ENCODE measurements at regions not wholly inside any gene's neighbourhood (a gene's known extent, or its start where the extent isn't known, plus 50 kb on each side); places are given as distances from the start of the nearest gene placed in this dataset.

GRCh38 chr6:16982807-16983206 lies 119.0 kb upstream of the STMND1 start:
- Histone ChIP-seq H3K27ac (ENCODE audit: low read depth, low read length, poor library complexity, severe bottlenecking) (no peak overlapping the region), H3K36me3 (ENCODE audit: insufficient read depth, low read length, poor library complexity, severe bottlenecking) (no peaks in the 10 kb centered on the region), H3K27me3 (replicated peaks; ENCODE audit: insufficient read depth, low read depth, low read length, poor library complexity) (no peaks in the 10 kb centered on the region), H3K4me3 (ENCODE audit: low read depth, low read length, poor library complexity, severe bottlenecking) (no peak overlapping the region), H3K4me1 (ENCODE audit: insufficient read depth, low read length, poor library complexity, severe bottlenecking) (peaks cover 13% of the 10 kb centered on the region), H3K9me3 (ENCODE audit: low read depth, low read length, poor library complexity, severe bottlenecking) (no peaks in the 10 kb centered on the region)
- ChIA-PET CTCF (no interaction called here), POLR2A (ENCODE audit: low non-redundant PET) (no interaction called here)
- intact Hi-C loops (cut with micrococcal nuclease; ENCODE audit: unreplicated experiment): no loop called here
- no peak for DNase-seq (ENCODE audit: low spot score)
- BruUV-seq (replicated peaks): no TSS peak
- no peak for TF ChIP-seq EZH2 (IDR thresholded peaks at IDR 0.05; ENCODE audit: borderline replicate concordance, low read depth, low read length, poor library complexity, severe bottlenecking)
- TF ChIP-seq, protein P1, sequence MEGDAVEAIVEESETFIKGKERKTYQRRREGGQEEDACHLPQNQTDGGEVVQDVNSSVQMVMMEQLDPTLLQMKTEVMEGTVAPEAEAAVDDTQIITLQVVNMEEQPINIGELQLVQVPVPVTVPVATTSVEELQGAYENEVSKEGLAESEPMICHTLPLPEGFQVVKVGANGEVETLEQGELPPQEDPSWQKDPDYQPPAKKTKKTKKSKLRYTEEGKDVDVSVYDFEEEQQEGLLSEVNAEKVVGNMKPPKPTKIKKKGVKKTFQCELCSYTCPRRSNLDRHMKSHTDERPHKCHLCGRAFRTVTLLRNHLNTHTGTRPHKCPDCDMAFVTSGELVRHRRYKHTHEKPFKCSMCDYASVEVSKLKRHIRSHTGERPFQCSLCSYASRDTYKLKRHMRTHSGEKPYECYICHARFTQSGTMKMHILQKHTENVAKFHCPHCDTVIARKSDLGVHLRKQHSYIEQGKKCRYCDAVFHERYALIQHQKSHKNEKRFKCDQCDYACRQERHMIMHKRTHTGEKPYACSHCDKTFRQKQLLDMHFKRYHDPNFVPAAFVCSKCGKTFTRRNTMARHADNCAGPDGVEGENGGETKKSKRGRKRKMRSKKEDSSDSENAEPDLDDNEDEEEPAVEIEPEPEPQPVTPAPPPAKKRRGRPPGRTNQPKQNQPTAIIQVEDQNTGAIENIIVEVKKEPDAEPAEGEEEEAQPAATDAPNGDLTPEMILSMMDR (conservative IDR thresholded peaks at IDR 0.05; ENCODE audit: low read depth, low read length): no peak

DNA sequence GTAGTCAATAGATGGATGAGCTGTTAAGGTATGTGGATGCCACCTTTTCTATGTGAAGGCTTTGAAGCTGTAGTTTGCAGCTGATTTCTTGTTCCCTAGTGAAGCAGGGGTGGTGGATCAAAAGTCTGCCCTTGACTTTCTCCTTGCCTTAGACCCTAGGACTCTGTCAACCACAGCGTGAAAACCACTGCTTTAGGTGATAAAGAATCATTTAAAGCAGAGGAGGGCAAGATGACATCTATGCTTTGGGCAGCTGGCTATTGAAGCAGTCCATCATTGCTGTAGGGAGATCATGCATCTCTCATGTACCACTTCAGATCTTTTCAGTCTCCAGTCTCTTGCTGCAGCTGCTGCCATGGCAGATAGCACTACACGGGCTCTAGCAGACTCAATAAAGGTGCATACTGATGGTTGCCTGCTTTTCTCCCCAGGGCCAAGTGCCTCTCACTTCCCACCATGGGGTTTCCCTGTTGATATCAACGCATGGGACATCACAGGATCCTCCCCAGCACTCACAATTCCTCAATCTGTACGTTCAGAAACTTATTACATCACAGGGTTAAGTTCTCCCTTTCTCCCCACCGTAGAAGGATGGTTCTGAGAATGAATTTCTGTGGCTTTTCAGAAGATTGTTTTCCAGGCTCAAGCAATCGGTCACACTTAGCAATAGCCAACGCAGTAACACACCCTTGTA lies 122.0 kb upstream of the STMND1 start:
- no peaks in the 10 kb centered on the region for H3K4me1 ChIP-seq (ENCODE audit: insufficient read depth, low read length, poor library complexity, severe bottlenecking)
- ChIA-PET CTCF (no interaction called here), POLR2A (ENCODE audit: low non-redundant PET) (no interaction called here)
- DNase-seq (ENCODE audit: low spot score): no peak
- no peak overlapping the region for H3K27ac ChIP-seq (ENCODE audit: low read depth, low read length, poor library complexity, severe bottlenecking)
- no peaks in the 10 kb centered on the region for H3K27me3 ChIP-seq (replicated peaks; ENCODE audit: insufficient read depth, low read depth, low read length, poor library complexity)
- no TSS peak for BruUV-seq (replicated peaks)
- intact Hi-C loops (cut with micrococcal nuclease; ENCODE audit: unreplicated experiment): no loop called here
- no peaks in the 10 kb centered on the region for H3K36me3 ChIP-seq (ENCODE audit: insufficient read depth, low read length, poor library complexity, severe bottlenecking)
- H3K9me3 ChIP-seq (ENCODE audit: low read depth, low read length, poor library complexity, severe bottlenecking): no peaks in the 10 kb centered on the region
- H3K4me3 ChIP-seq (ENCODE audit: low read depth, low read length, poor library complexity, severe bottlenecking): no peak overlapping the region
- TF ChIP-seq EZH2 (IDR thresholded peaks at IDR 0.05; ENCODE audit: borderline replicate concordance, low read depth, low read length, poor library complexity, severe bottlenecking): no peak
- TF ChIP-seq, protein P1 (conservative IDR thresholded peaks at IDR 0.05; ENCODE audit: low read depth, low read length): no peak

- POLR2A ChIA-PET (ENCODE audit: low non-redundant PET): no interaction called here
- Histone ChIP-seq H3K36me3 (ENCODE audit: insufficient read depth, low read length, poor library complexity, severe bottlenecking) (no peaks in the 10 kb centered on the region), H3K4me3 (ENCODE audit: low read depth, low read length, poor library complexity, severe bottlenecking) (no peak overlapping the region), H3K27ac (ENCODE audit: low read depth, low read length, poor library complexity, severe bottlenecking) (no peak overlapping the region), H3K9me3 (ENCODE audit: low read depth, low read length, poor library complexity, severe bottlenecking) (no peaks in the 10 kb centered on the region), H3K4me1 (ENCODE audit: insufficient read depth, low read length, poor library complexity, severe bottlenecking) (no peaks in the 10 kb centered on the region), H3K27me3 (replicated peaks; ENCODE audit: insufficient read depth, low read depth, low read length, poor library complexity) (no peaks in the 10 kb centered on the region)
- BruUV-seq (replicated peaks): no TSS peak
- intact Hi-C loops (cut with micrococcal nuclease; ENCODE audit: unreplicated experiment): no loop called here
- TF ChIP-seq, protein P1 (conservative IDR thresholded peaks at IDR 0.05; ENCODE audit: low read depth, low read length): no peak
- no peak for TF ChIP-seq EZH2 (IDR thresholded peaks at IDR 0.05; ENCODE audit: borderline replicate concordance, low read depth, low read length, poor library complexity, severe bottlenecking)
- CTCF ChIA-PET: interaction anchor here (0.6 kb wide), 1 partner anchor 192 kb away, joined by 3 read pairs; no protein-coding TSS in a partner anchor
- DNase-seq (ENCODE audit: low spot score): no peak
These were observed 123.2 kb upstream of the STMND1 start for GRCh38 chr6:16978686-16979085.
